HG03045 (cell line): ENCODE measurements at regions not wholly inside any gene's neighbourhood (a gene's known extent, or its start where the extent isn't known, plus 50 kb on each side); places are given as distances from the start of the nearest gene placed in this dataset.
"Not testable (repeated sequence)": the region's sequence is repeated elsewhere in the genome, so short reads cannot be mapped to it uniquely, and the experiment has no call there.

Experiments
- ATAC-seq: cut with Tn5 transposase; IDR thresholded peaks from one replicate; pipeline ENCODE4 v1.9.1; 2021; ENCODE audit warnings: mild to moderate bottlenecking, moderate library complexity; ENCODE audit not compliant: unreplicated experiment

DNA sequence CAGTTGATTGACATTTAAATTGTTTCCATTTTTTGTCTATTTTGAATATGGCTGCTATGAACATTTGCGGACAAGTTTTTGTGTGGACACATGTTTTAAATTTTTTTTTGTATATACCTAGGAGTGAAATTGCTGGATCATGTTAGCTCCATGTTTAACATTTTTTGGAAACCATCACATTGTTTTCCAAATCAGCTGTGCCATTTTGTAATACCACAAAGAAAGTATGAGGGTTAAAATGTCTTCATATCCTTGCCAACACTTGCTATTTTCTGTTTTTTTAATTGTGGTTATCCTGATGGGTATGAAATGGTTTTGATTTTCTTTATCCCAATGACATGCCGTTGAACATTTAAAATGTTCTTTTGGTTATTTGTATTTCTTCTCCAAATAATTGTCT is 52.1 kb downstream of the CARTPT start:
- ATAC-seq: no peak

DNA sequence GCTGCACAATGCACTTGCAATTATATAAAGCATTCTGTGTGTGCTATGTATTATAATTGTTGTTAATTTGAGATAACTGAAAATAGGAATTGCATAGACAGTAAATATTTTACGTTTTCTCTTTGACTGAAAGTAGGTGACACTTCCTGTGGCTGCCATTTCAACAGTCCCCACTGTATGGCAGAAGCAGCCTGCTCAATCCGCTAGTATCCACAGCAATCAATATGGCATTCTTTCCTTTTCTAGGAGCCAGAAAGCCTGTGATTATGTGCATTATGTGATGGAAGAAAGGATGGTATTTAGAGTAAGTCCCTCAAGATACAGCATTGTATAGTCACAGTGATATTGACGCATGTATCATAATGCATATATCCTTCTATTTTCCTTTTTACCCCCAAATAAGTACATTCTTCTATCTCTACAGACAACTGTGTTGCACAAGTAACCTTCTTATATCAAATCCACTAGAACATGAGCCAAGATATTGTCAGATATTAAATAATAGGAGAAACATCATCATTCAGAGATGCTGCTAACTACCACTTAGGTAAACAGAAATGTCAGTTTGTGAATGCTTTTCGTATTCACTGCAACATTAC is 59.7 kb downstream of the CARTPT start:
- no peak for ATAC-seq

DNA sequence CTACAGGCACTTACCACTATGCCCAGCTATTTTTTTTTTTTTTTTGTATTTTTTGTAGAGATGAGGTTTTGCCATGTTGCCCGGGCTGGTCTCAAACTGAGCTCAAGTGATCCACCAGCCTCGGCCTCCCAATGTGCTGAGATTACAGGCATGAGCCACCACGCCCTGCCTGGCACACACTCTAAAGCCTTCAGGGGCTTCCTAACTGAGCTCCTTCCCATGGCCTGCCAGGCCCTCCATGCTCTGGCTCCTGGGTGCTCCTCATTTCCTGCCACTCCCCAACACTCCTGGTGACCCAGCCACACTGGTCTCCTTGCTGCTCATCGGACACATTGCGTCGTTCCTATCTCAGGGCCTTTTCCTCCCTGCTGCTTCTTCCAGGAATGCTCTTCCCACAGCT is 61.5 kb downstream of the CARTPT start:
- no peak for ATAC-seq

DNA sequence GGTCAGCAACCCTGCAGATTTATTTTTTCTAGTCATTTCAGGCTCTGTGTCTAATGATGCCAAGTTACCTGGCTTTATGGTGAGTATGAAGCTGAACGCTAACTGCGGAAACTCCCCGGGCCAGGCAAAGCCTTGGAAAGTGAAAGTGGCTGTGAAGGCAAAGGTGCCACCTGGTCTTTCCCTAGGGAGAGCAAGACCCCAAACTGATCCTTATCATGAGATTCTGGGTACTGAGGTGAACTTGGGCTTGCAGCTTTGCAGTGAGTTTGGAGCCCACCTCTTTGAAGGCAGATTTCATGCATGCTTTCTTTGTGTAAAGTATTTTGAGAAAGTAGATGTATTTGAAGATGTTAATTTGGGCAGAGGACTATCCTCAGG is 63.3 kb downstream of the CARTPT start:
- peak; percentile 28 for ATAC-seq

DNA sequence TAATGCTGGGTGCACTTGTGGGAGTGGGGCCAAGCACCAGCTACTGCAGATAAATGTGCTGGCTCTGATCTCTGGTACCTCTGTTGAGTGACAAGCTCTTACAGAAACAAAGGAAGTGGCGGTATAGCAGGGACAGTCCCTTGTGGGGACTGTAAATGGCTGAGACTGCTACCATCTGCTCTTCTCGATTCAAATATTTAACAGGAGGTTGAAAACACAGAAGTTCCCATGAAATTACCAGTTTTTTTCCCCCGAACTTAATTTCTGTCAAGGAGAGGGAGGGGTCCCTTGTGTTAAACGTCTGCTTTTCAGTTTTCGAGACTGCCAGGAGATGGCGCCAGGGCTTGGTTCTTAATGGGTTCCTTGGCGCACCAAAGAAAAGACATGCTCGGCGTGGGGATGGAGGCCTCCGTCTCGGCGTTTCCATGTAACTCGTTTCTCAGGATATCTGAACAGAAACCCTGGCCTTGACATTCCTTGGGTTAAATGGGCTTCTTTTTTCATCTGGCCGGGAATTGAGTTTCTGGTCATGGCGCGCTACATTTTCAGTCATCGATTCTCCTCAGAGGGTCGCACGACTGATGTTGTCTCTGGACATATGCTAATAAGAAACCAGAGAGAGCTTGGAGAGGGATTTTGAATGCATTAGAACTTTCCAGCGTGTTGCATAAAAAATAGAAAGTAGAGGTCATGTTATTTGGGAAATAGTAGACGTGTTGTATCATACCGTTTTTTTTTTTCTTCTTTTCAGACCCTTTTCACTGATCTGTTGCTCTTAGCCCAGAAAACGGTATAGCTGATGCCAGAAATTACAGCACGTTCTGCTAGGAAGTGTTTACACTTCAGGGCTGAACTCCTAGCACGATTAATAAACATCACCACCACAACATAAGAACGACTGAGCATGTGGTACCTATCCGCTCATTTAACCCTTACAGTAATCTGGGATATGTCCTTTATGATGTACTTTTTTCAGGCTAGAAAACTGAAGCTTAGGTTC is 64.0 kb downstream of the CARTPT start:
- ATAC-seq: peak; percentile 93

DNA sequence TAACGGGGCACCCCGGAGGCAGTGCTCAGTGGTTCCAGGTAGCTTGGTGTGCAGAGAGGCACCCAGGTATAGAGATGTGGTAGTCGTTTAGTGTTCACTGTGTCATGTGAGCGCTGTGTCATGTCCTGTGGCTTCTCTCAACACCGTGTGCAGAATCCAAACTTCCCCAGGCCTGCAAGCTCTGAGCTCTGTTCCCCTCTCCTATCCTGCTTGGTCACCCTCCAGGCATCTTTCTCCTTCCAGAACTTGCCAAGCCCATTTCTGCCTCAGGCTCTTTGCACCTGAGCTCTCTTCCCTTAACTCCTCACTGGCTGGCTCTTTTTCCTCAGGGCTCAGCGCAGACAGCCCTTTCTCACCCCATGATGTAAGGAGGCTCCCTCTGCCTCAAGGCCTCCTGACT is 64.8 kb downstream of the CARTPT start:
- ATAC-seq: no peak

DNA sequence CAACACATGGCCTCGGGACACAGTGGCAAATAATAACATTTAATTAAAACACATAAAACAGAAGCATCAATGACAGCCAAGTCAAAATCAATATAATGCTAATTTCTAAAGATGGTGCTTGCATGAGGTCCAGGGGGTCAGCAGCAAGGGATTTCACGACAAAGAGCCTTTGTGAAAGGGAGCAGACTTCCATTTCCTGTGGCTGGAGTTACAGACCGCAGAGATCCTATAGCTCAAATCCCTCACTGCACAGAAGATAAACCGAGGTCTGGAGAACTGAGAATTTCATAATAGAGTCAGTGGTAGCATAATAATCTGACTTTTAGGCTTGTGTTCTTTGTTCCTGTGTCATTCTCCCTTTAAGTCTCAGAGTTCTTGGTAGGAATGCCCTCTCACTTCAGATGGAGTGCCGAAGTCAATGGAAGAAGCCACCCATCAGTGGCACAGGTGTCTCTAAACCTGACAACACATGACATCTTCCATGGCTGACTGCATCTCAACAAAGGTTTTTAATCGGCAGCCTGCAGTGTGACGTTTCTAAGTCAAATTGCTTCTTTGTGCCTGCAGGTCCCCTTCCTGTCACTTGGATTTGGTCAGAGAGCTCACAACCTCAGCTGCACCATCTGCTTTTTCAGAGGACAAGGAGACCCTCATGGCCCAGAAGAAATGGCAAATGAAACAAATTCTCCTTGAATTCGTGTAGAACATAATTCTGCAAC is 67.4 kb downstream of the CARTPT start:
- no peak for ATAC-seq

DNA sequence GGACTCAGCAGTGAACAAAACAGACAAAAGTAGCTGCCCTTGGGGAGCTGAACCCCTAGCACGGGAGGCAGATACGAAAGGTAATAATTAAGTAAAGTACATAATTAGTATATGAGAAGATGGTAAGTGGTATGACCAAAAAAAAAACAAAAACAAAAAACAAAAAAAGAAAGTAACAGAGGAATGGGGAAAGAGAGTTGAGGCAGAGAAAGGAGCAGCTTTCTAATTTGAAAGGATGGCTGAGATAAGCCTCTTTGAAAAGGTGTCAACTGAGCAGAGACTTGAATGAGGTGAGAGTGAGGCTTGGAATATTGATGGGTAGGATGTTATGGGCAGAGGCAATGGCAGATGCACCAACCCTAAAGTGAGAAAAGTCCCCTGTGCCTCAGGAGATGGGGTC is 69.7 kb downstream of the CARTPT start:
- no peak for ATAC-seq

DNA sequence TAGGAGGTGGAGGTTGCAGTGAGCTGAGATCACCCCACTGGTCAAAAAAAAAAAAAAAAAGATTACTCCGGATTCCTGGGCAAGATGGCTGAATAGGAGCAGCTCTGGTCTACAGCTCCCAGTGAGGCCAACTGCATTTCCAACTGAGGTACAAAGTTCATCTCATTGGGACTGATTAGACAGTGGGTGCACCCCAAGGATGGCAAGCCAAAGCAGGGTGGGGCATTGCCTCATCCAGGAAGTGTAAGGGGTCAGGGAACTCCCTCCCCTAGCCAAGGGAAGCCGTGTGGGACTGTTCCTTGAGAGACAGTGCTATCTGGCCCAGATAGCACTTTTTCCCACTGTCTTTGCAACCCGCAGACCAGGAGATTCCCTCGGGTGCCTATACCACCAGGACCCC is 70.7 kb downstream of the CARTPT start:
- ATAC-seq: no peak

DNA sequence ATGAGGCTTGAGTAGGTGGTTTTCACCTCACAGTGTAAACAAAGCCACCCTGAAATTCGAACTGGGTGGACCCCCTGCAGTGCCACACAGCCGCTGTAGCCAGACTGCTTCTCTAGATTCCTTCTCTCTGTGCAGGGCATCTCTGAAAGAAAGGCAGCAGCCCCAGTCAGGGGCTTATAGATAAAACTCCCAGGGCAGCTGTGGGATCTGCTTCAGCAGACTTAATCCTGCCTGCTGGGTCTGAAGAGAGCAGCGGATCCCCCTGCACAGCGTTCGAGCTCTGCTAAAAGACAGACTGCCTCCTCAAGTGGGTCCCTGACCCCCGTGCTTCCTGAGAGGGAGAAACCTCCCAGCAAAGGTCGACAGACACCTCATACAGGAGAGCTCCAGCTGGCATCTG is 71.4 kb downstream of the CARTPT start:
- no peak for ATAC-seq

DNA sequence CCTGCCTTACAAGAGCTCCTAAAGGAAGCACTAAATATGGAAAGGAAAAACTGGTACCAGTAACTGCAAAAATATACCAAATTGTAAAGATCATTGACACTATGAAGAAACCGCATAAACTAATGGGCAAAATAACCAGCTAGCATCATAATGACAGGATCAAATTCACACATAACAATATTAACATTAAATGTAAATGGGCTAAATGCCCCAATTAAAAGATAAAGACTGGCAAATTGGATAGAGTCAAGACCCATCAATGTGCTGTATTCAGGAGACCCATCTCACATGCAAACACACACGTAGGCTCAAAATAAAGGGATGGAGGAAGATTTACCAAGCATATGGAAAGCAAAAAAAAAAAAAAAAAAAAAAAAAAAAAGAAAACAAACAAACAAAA is 73.0 kb downstream of the CARTPT start:
- ATAC-seq: not testable (repeated sequence)

DNA sequence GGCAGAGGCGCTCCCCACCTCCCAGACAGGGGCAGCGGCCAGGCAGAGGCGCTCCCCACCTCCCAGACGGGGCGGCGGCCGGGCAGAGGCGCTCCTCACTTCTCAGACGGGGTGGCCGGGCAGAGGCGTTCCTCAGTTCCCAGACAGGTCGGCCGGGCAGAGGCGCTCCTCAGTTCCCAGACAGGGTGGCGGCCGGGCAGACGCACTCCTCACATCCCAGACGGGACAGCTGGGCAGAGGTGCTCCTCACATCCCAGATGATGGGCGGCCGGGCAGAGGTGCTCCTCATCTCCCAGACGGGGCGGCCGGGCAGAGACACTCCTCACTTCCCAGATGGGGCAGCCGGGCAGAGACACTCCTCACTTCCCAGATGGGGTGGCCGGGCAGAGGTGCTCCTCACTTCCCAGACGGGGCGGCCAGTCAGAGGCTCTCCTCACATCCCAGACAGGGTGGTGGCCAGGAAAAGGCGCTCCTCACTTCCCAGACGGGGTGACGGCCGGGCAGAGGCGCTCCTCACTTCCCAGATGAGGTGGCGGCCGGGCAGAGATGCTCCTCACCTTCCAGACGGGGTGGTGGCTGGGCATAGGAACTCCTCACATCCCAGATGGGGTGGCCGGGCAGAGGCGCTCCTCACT is 75.1 kb downstream of the CARTPT start:
- ATAC-seq: no peak

DNA sequence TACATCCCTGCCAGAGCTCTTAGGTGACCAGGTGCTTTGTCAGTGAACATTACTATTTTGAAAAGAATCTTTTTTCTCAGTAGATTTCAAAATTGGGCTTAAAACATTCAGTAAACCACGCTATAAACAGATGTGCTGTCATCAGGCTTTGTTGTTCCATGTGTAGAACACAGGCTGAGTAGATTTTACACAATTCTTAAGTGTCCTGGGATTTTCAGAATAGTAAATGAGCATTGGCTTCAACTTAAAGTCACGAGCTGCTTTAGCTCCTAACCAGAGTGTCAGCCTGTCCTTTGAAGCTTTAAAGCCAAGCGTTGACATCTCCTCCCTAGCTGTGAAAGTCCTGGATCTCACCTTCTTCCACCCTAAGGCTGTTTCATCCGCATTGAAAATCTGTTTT is 83.6 kb downstream of the CARTPT start:
- no peak for ATAC-seq

DNA sequence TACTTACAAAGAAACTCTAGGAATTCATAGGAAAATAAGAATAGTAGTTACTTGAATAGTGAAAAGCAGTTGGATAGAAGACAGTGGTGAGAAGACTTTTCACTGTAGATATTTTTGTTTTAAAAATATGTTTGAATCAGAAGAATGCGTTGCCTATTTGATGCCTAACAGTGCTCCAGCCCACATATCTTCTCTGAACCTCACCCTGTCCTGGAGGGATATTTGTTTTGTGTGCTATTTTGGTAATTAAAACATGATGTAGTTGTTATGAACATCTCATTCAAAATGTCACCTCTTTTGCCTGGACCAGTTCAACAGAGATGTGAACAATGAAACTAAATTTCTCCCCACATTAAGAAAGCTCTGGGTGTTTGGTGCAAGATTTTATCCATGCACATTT is 87.6 kb downstream of the CARTPT start:
- no peak for ATAC-seq

DNA sequence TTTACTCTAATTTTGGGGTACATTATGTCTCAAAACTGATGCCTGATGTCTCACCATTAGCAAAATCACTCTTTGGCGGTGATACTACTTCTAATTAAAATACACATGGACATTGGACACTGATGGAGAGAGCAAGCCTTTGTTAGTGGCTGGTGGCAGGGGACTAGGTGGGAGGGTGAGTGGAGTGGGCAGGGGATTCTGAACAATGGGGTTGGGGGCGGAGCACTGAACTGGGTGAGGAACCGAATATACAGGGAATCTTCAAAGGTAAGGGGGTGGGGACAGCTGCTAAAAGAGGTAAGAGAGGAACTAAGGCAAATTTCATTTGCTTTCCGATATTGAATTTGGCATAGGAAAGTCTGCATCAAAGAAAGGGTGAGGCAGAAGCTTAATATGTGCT is 88.8 kb downstream of the CARTPT start:
- no peak for ATAC-seq

DNA sequence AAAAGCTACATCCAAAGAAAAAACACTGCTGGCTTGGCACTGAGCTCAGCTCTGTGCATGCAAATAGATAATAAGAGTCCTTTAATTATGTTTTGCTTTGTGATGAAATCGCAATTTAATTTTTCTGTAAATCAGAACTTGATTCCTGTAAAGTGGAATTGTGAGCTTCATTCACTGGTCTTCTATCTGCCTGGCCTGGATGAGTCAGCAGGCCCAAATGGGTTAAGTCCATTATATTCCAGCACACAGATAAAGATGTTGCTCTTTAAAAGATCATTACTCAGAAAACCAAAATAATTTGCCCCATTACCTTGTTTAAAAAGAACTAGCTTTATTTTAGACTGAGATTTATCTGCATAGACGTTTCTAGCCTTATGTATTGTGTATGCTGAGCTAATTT is 90.4 kb downstream of the CARTPT start:
- ATAC-seq: no peak

DNA sequence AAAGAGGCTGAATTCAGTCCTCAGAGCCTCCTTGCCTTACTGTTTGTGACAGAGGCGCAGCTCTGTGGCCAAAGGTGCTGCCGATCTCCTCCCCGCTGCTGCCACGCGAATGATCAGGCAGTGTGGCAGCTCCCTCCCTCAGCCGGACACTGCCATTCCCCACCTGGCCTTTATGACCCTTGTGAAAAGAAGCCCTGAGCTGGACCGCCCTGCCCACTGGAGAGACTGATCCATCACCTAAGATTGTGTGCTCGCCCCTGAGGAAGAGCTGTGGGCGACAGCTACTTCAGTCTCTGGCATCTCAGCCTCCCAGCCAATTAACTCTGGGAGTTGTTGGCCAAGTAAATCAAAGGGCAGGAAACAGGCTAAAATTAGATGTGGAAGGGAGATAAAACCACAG is 90.9 kb downstream of the CARTPT start:
- ATAC-seq: no peak

DNA sequence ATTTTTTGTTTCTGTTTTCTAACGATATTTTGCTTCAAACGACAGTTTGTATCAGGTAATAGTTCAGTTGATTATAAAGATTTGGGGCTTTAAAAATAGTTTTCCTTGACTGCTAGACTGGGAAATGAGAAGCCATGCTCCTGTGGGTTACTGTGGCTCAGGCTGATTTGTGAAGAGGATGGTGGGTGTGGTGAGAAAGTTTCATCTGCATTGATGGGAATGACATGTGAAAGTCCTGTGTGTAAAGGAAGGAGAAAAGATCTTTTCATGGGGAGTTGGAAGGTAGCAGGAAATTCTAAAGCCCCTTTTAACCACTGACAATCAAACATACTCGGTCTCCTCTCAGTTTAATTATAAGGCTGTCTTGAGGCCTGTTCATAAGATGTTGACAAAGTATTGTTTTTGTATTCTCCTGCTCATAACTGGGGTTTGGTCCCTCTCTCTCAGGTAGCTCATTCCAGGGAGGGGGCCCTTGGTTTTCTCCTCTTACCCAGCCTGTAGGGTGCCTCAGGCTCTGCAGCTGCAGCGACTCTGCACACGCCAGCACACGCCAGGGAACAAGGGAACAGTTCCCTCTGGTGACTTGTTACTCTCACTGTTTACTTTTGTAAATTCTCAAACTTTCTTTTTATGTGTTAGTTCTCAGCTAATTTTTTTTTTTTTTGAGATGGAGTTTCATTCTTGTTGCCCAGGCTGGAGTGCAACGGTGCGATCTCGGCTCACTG is 91.6 kb downstream of the CARTPT start:
- no peak for ATAC-seq

DNA sequence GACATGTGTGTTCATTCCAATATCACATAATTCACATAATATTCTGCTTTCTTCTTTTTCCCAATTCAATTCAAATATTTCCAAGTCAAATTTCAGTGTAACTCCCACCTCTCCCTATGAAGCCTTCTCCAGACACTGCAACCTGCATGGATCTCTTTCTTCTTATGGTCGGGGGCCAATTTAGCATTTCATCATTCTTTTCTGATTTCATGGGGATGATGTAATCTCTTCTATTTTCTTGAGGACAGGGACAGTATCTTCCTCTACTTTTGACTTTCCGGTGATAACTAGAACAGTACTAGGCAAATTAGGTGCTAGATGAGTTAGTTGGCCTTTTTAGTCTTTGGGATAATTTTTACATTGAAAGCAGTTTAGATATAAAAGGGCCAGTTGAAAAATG is 92.7 kb downstream of the CARTPT start:
- ATAC-seq: no peak

DNA sequence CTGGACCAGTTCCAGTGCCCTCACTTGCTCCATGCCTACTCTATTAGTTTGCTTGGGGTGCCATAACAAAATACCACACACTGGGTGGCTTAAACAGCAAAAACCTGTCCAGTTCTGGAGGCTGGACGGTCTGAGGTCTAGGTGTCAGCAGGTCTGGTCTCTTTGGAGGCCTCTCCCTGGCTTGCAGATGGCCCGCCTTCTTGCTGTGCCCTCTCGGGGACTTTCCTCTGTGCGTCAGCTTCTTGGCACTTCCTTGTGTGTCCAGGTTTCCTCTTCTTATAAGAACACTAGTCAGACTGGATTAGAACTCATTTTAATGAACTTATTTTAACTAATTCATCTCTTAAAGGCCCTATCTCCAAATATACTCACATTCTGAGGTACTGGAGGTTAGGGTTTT is 97.2 kb downstream of the CARTPT start:
- ATAC-seq: no peak

DNA sequence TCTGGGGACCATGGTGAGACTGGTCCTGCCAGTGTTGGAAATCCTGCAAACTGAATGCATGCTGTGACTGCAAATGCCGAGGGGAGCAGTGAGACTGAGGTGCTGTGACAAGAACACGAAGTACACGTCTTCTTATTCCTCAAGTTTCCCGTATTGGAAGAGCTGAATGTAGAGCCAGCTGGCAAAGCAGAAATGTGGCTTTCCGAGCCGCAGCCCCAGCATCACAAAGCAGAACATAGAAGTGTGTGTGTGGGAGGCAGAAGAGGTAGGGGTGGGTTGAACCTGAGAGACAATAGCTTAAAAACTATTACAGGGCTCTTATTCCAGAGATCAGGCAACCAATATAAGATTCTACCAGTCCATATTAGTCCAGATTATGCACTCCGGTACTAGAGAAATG is 98.8 kb downstream of the CARTPT start:
- ATAC-seq: no peak
